H1 (cell line): ENCODE measurements at regions not wholly inside any gene's neighbourhood (a gene's known extent, or its start where the extent isn't known, plus 50 kb on each side); places are given as distances from the start of the nearest gene placed in this dataset.

ENCODE experiments used
- RNF2 ChIP-seq: fragments of 200-900, 300-1000 bp; sonication (generic); IDR thresholded peaks from 2 replicates; pipeline ENCODE4 v1.7.1; 2016; ENCODE audit warnings: borderline replicate concordance, low read depth, mild to moderate bottlenecking, antibody characterized with exemption, low read length; ENCODE audit not compliant: poor library complexity, severe bottlenecking; ENCODE audit errors: missing control alignments
- TAF7 ChIP-seq: optimal IDR thresholded peaks from 2 replicates; pipeline ENCODE3; 2011; ENCODE audit warnings: low read depth, mild to moderate bottlenecking, inconsistent platforms, low read length, moderate library complexity, borderline replicate concordance

- TF ChIP-seq RNF2 (no peak), TAF7 (no peak)
These were observed 107.4 kb upstream of the ID2 start (continued) for GRCh38 chr2:8574196-8575037.
